Lower leg skin (tissue), 4 donors: ENCODE measurements at regions not wholly inside any gene's neighbourhood (a gene's known extent, or its start where the extent isn't known, plus 50 kb on each side); places are given as distances from the start of the nearest gene placed in this dataset.

Experiments
- DNase-seq, 2 donors: peaks; one replicate each; pipeline ENCODE4 v3.0.0-alpha.2; 2019; ENCODE audit warnings: low spot score in 2 of 2
- H3K4me3 ChIP-seq: fragments of 200-600 bp; sonication (generic); 2 replicates; pipeline ENCODE4 v1.5.1; 2017; ENCODE audit warnings: mild to moderate bottlenecking, low read depth; ENCODE audit not compliant: poor library complexity, severe bottlenecking
- POLR2A ChIP-seq, 2 donors: fragments of 450-650 bp; IDR thresholded peaks; one replicate each; pipeline ENCODE4 v1.6.1; 2016 to 2017; ENCODE audit warnings: antibody characterized with exemption in 2 of 2, mild to moderate bottlenecking in 1 of 2, moderate library complexity in 1 of 2
- WGBS, 2 donors: methylation state at CpG; one replicate each; pipeline ENCODE4 v1.1.5; 2018; 5-methylcytosine and 5-hydroxymethylcytosine counted together
- intact Hi-C: fragments of 100-400 bp; cut with DNase I; formaldehyde crosslinking; loops from one replicate; pipeline ENCODE4 v1.15.0; 2023; ENCODE audit warnings: low total_unique reads
- TF ChIP-seq, protein P1 (sequence below), 3 donors: fragments of 450-650 bp; IDR thresholded peaks; one replicate each; pipeline ENCODE4 v1.5.1; 2016; ENCODE audit warnings: antibody characterized with exemption in 3 of 3, mild to moderate bottlenecking in 3 of 3, moderate library complexity in 2 of 3

DNA sequence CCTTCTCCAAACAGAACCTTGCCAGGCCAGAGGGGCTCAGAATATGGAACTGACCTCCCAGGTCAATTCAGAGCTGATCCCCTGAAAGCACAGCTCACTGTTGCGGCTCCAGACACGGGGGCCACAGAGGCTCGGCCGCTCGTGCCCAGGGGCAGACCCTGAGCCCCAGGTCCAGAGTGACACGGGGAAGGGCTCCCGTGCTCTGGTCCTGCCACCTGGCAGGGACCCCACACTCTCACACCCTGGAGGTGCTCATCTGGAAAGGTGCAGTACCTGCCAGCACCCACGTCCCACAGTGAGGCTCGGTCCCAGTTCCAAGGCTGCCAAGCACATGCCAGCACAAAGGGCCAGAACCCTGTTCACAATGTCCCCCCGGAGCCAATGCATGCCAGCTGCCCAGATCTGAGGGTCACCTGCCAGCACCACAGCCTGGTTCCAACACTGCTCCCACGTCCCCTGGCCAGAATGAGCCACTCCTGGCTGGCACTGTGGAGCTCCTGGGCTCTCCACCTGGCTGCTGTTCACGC, 170.6 kb downstream of the SHANK2 start:
- intact Hi-C loops = no loop called here

DNA sequence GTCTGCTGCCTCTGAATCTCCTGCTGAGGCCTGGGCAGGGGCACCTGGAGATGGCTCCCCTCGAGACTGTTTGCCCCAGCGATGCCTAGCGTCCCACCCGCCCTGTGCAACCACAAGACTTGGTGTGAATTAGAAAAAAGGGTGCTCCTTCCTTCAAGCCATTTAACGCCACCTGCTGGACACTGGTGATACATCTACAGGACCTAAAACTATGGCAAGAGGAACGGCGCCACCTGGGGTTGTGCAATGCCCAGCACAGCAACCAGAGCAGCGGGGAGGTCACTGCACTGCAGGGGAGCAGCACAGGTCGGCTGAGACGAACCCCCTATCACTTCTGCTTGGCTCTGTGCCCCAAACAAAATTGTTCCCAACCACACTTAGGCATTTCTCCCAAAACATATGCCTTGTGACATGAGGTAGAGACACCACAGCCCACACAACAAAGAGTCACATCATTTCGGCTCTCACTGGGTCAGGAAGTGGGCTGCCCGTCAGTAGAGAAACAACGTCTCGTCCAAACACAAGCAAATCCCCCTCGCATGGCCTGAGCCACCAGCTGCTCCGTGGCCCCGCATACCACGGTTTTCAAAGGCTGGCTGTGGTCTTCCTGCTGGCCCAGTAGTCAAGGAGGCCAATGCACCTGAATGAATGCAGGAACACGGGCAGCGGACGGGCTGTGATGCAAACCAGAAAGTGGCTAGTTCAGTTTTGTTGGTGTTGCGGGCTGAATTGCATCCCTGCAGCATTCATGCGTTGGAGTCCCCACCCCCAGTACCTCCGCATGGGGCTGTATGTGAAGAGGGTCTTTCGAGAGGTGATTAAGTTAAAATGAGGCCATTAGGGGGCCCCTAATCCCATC, 171.9 kb downstream of the SHANK2 start:
- intact Hi-C loops = no loop called here
- peak in 1 of 2 donors; percentile 32 for DNase-seq
- TF ChIP-seq POLR2A (IDR thresholded peaks at IDR 0.05) = no peak
- TF ChIP-seq, protein P1, sequence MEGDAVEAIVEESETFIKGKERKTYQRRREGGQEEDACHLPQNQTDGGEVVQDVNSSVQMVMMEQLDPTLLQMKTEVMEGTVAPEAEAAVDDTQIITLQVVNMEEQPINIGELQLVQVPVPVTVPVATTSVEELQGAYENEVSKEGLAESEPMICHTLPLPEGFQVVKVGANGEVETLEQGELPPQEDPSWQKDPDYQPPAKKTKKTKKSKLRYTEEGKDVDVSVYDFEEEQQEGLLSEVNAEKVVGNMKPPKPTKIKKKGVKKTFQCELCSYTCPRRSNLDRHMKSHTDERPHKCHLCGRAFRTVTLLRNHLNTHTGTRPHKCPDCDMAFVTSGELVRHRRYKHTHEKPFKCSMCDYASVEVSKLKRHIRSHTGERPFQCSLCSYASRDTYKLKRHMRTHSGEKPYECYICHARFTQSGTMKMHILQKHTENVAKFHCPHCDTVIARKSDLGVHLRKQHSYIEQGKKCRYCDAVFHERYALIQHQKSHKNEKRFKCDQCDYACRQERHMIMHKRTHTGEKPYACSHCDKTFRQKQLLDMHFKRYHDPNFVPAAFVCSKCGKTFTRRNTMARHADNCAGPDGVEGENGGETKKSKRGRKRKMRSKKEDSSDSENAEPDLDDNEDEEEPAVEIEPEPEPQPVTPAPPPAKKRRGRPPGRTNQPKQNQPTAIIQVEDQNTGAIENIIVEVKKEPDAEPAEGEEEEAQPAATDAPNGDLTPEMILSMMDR (IDR thresholded peaks at IDR 0.05) = no peak
- H3K4me3 ChIP-seq = no peak overlapping the region
- 51% methylated on average over 25 of the region's 25 CpGs for WGBS, 2 donors

More for the DNA sequence above, 170.6 kb downstream of the SHANK2 start:
- no peak for DNase-seq
- no peak overlapping the region for H3K4me3 ChIP-seq
- 63 to 82% methylated on average over 2 to 8 of the region's 12 CpGs for WGBS, 2 donors
- no peak for TF ChIP-seq POLR2A (IDR thresholded peaks at IDR 0.05)
- TF ChIP-seq, protein P1 (IDR thresholded peaks at IDR 0.05) = no peak

DNA sequence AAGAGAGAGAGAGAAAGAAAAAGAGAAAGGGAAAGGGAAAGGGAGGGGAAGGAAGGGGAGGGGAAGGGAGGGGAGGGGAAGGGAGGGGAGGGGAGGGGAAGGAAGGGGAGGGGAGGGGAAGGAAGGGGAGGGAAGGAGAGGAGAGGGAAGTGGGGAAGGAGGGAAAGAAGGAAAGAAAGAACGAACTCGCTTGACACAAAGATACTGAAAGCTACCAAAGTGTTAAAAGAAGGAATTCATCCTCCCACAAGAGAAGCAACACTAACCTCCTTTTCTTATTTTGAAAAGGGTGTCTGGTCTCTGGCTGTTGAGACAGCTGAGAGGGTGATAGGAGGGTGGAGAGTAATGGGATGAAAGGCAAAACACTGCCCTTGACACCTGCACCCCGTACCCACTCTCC, 172.6 kb downstream of the SHANK2 start:
- no peak overlapping the region for H3K4me3 ChIP-seq
- 72 to 76% methylated on average over 3 of the region's 3 CpGs for WGBS, 2 donors
- TF ChIP-seq, protein P1 (IDR thresholded peaks at IDR 0.05) = no peak
- TF ChIP-seq POLR2A (IDR thresholded peaks at IDR 0.05) = no peak
- intact Hi-C loops = no loop called here
- no peak for DNase-seq

DNA sequence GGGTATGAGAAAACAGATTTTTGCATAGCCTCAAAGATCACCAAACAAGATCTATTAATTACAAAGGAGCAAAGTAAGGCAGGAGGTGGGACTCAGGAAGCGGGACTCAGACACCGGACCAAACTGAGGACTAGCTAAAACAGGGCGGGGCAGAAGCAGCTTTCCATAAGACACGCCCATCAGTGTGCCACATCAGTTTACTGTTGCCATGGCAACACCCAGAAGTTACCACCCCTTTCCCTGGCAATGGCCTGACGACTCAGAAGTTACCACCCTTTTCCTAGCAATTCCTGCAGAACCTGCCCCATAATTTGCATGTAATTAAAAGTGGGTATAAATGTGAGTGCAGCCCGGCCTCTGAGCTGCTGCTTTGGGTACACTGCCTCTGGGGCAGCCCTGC, 173.9 kb downstream of the SHANK2 start:
- H3K4me3 ChIP-seq = no peak overlapping the region
- no peak for DNase-seq
- 61 to 69% methylated on average over 6 of the region's 6 CpGs for WGBS, 2 donors
- TF ChIP-seq, protein P1 (IDR thresholded peaks at IDR 0.05) = no peak
- TF ChIP-seq POLR2A (IDR thresholded peaks at IDR 0.05) = no peak
- intact Hi-C loops = no loop called here

DNA sequence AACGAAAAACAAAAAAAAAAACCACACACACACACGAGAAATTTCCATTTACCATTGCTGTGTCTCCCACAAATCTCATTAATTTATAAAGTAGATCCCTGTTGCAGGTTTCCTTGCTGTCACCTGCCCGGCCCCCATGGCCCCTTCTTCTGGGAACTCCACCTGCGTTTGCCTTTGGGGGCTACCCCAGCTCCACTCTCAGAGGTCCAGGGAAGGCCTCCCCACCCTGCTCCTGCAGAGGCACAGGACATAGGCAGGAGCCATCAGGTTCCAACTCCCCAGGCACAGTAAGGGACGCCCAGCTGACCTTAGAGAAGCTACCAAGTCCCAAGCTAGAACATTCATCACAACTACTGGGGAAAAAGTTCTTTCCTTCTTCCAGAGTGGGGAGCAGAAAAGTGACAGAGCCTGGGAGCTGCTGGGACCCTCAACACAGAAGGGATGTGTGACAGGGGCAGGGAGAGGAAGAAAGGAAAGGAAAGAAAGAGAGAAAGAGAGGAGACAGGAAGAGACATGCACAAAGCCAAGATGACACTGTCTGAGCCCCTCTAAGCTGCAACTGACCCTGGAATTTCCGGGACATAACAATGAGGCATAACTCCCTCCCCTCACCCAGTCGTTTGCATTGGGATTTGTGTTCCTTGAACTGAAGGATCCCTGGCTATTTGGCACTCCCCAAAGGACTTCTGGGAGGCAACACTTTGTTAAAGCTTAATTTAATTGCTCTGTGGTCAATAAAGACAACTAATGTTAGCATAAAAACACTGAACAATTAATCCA, 175.7 kb downstream of the SHANK2 start:
- WGBS, 2 donors = 77% methylated on average over 7 of the region's 7 CpGs
- H3K4me3 ChIP-seq = no peak overlapping the region
- no peak for TF ChIP-seq POLR2A (IDR thresholded peaks at IDR 0.05)
- TF ChIP-seq, protein P1 (IDR thresholded peaks at IDR 0.05) = no peak
- no peak for DNase-seq
- intact Hi-C loops = no loop called here
